GM12875 (cell line): ENCODE measurements at regions not wholly inside any gene's neighbourhood (a gene's known extent, or its start where the extent isn't known, plus 50 kb on each side); places are given as distances from the start of the nearest gene placed in this dataset.

ENCODE experiments used
- H3K4me3 ChIP-seq: one replicate; pipeline ENCODE4 v1.5.1; 2011; ENCODE audit warnings: low read depth, low read length, control low read depth
- TF ChIP-seq, protein P1 (sequence below): IDR thresholded peaks from 2 replicates; pipeline ENCODE4 v1.5.1; 2011; ENCODE audit warnings: low read depth, mild to moderate bottlenecking, control low read depth, inconsistent platforms, low read length, moderate library complexity, borderline replicate concordance; ENCODE audit not compliant: insufficient read depth

DNA sequence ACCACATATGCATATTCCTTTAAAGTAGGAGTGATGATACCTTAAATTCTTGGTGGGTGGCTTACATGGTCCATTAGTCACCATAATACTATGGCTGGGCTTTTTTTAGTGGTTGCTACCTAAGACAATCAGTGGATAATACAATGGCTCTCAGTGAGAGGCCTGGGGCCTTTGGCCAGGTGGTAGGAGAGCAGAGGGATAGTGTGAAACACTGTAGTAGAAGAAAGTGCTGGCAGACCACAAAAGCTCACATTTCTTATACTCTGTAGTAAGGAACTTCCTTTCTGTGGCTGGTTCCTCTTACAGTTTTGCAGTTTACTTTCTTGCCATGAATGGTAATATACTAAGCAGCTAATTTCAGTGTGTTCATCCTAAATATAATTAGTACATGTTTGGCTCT is 583.5 kb downstream of the XIRP2 start:
- TF ChIP-seq, protein P1, sequence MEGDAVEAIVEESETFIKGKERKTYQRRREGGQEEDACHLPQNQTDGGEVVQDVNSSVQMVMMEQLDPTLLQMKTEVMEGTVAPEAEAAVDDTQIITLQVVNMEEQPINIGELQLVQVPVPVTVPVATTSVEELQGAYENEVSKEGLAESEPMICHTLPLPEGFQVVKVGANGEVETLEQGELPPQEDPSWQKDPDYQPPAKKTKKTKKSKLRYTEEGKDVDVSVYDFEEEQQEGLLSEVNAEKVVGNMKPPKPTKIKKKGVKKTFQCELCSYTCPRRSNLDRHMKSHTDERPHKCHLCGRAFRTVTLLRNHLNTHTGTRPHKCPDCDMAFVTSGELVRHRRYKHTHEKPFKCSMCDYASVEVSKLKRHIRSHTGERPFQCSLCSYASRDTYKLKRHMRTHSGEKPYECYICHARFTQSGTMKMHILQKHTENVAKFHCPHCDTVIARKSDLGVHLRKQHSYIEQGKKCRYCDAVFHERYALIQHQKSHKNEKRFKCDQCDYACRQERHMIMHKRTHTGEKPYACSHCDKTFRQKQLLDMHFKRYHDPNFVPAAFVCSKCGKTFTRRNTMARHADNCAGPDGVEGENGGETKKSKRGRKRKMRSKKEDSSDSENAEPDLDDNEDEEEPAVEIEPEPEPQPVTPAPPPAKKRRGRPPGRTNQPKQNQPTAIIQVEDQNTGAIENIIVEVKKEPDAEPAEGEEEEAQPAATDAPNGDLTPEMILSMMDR = no peak
- H3K4me3 ChIP-seq = no peak overlapping the region

DNA sequence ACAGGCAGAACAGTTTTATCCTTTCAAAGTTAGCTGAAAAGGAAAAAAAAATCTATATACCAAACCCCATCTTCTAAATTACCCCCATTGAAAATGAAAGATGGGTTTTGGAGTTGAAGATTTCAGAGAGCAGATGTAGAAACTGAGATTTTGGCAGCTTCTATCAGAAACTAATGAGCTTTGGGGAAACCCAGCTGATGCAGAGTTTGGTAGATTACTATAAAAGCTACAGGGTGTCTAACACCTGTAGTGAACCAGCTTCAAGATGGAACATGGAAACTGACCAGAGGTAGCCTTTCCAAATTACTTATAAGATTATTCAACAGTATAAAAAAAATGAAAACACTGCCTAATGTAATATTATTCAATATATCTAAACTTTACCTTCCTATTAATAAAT is 583.1 kb downstream of the XIRP2 start:
- H3K4me3 ChIP-seq = no peak overlapping the region

DNA sequence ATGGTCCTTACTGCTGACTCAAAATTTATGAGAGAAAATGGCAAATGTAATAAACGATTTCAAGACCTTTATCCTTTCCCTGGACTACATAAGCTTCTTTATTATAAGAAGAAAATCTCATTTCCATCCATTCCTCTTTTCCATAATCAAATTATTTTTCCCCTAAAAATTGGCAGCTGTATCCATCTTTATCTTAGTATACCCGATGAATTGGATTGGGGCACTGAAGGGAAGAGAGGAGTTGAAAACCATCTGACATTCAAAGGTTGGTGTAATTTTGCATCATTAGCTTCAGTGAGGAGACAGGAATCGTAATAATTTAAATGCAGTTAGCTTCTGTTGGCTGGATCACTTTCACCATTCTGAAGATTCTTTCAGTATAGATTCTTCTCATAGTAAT is 574.1 kb downstream of the XIRP2 start:
- TF ChIP-seq, protein P1 = no peak
- H3K4me3 ChIP-seq = no peak overlapping the region

More for the DNA sequence above, 583.1 kb downstream of the XIRP2 start:
- TF ChIP-seq, protein P1 = no peak

DNA sequence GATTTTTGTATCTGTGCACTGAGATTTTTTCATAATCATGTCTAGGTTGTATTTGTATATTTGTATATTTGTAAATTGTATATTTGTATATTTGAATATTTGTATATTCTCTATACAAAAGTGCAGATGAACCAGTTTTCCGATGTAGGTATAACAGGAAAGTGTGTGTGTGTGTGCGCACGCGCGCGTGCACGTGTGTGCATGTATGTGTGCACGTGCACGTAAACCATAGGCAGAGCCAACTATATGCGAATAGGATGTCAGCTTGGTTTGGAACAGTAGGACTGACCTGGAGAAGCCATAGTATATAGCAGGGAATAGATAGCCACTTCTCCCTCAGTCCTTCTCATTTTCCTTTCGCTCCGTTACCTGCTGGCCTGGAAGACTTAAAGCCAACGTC is 565.8 kb downstream of the XIRP2 start:
- no peak overlapping the region for H3K4me3 ChIP-seq
- TF ChIP-seq, protein P1 = no peak

DNA sequence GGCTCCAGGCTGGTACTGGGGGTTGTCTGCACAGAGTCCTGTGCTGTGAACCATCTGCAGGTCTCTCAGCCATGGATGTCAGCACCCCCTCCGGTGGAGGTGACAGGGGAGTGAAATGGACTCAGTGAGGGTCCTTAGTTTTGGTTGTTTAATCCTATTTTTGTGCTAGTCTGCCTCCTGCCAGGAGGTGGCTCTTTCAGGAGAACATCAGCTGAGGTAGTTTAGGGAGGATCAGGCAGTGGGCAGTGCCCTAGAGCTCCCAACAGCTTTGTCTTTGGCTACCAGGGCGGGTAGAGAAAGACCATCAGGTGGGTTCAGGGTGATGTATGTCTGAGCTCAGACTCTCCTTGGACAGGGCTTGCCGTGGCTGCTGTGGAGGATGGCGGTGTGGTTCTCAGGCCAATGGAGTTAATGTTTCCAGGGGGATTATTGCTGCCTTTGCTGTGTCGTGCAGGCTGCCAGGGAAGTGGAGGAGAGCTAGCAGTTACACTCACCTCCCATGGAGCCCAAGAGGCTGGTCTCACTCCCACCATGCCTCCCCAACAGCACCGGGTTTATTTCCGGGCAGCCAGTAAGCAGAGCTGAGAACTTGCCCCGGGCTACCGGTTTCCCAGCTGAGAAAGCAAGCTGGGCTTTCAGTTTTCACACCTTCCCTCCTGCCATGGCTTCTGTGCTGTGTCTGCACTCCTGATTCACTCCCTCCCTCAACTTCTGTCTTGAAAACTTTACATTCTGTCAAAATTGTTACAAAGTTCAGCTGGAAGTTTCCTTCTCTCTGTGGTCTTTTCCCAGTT is 563.4 kb downstream of the XIRP2 start:
- TF ChIP-seq, protein P1 = no peak
- no peak overlapping the region for H3K4me3 ChIP-seq

DNA sequence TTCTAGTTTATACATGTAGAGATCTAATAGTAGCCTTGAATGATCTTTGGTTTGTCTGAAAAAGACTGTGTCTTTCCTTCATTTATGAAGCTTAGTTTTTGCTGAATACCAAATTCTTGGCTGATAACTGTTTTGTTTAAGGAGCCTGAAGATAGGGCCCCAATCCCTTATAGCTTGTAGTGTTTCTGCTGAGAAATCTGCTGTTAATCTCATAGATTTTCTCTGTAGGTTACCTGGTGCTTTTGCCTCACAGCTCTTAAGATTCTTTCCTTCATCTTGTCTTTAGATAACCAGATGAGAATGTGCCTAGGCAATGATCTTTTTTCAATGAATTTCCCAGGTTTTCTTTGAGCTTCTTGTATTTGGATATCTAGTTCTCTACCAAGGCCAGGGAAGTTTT is 562.1 kb downstream of the XIRP2 start:
- TF ChIP-seq, protein P1 = no peak
- no peak overlapping the region for H3K4me3 ChIP-seq

DNA sequence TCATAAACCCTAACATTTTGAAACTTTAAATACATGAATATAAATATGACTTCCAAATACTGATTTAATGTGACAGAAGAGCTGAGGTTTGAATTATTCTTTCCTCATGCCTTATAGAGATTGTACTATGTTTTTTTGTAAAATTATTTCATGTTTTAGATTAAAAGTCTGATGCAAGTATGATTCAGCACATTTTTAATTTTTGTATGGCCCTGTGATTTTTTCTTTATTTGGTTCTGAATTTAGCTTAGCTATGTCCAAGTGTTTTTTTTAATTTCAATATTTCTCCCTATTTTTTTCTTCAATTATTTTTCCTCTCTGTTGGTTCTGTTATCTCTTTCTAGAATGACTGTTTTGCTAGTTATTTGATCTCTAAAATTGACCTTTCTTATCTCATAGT is 552.1 kb downstream of the XIRP2 start:
- no peak overlapping the region for H3K4me3 ChIP-seq
- TF ChIP-seq, protein P1 = no peak
